ENCODE measurements at regions not wholly inside any gene's neighbourhood (a gene's known extent, or its start where the extent isn't known, plus 50 kb on each side); places are given as distances from the start of the nearest gene placed in this dataset.
"Not testable (repeated sequence)": the region's sequence is repeated elsewhere in the genome, so short reads cannot be mapped to it uniquely, and the experiment has no call there.

DNA sequence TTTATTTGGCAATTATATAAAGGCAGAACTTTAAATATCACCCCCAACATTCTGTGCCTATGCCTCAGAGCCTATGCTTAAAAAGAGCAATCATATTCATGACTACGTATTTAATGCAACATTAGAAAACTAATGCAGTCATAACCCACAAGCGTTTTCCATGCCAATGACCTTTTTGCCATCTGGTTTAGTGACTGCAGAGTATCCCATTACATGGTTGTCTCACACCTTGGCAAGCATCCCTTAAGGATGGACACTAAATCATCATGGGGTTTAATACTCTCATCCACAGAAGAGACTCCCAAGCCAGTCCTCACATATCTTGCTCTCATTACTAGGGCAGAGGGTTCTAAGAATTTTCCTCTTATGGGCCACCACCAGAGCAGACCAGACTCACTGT, 188.2 kb upstream of the PLGLB2 start:
- not testable (repeated sequence) for TF ChIP-seq POLR2A (IDR thresholded peaks at IDR 0.05); EP300 (IDR thresholded peaks at IDR 0.05; ENCODE audit: low read depth)
- TF ChIP-seq, protein P1, sequence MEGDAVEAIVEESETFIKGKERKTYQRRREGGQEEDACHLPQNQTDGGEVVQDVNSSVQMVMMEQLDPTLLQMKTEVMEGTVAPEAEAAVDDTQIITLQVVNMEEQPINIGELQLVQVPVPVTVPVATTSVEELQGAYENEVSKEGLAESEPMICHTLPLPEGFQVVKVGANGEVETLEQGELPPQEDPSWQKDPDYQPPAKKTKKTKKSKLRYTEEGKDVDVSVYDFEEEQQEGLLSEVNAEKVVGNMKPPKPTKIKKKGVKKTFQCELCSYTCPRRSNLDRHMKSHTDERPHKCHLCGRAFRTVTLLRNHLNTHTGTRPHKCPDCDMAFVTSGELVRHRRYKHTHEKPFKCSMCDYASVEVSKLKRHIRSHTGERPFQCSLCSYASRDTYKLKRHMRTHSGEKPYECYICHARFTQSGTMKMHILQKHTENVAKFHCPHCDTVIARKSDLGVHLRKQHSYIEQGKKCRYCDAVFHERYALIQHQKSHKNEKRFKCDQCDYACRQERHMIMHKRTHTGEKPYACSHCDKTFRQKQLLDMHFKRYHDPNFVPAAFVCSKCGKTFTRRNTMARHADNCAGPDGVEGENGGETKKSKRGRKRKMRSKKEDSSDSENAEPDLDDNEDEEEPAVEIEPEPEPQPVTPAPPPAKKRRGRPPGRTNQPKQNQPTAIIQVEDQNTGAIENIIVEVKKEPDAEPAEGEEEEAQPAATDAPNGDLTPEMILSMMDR (IDR thresholded peaks at IDR 0.05): not testable (repeated sequence)
